HepG2 (cell line): ENCODE measurements at regions not wholly inside any gene's neighbourhood (a gene's known extent, or its start where the extent isn't known, plus 50 kb on each side); places are given as distances from the start of the nearest gene placed in this dataset.

Source experiments
- ATAC-seq: fragments of 200-7000 bp; cut with Tn5 transposase; 3 replicates; pipeline ENCODE4 v1.9.1; 2020; ENCODE audit warnings: mild to moderate bottlenecking, moderate library complexity
- BruUV-seq: library from RNA; stranded (reverse); fragments of 400-500 nt; replicated peaks from 2 replicates; lab custom pipeline; 2021; lab: Mats Ljungman, UMichigan
- CTCF ChIA-PET: fragments of 300-600 bp; formaldehyde crosslinking; extraction: SDS; loops from one replicate; lab custom pipeline; 2021; ENCODE audit warnings: low total read pairs, inconsistent platforms, low intra/inter-chr PET ratio; lab: Yijun Ruan, JAX
- POLR2A ChIA-PET: fragments of 350-600 bp; sonication (Branson Sonifier 250); formaldehyde crosslinking; loops from one replicate; lab custom pipeline; 2020; ENCODE audit warnings: antibody characterized with exemption, inconsistent platforms; lab: Yijun Ruan, JAX
- DNase-seq: peaks from one replicate; pipeline ENCODE4 v3.0.0-alpha.2; 2015; ENCODE audit warnings: low spot score
- FAIRE-seq: peaks from 3 replicates; lab custom pipeline; 2011; peaks lifted over from hg19 to GRCh38; lab: Jason Lieb, UNC
- H2AFZ ChIP-seq: one replicate; pipeline ENCODE4 v1.6.1; 2011; ENCODE audit warnings: low read length, inconsistent platforms
- H3K27ac ChIP-seq: fragments of 300-600 bp; 3 replicates; pipeline ENCODE4 v1.8.0; 2011; ENCODE audit warnings: mixed run types, mild to moderate bottlenecking, mixed read lengths, low read length, inconsistent platforms; ENCODE audit not compliant: insufficient read depth; ENCODE audit errors: extremely low read length
- H3K27me3 ChIP-seq, 2 experiments: fragments of 200-600 bp in 1 of 2; 2 replicates in 1 of 2; 3 replicates in 1 of 2; pipeline versions ENCODE4 v1.6.0 to v1.8.0; 2011; ENCODE audit warnings: low read length in 2 of 2, mild to moderate bottlenecking in 2 of 2, moderate library complexity in 2 of 2, inconsistent platforms in 1 of 2; ENCODE audit not compliant: insufficient read depth in 2 of 2, control insufficient read depth in 1 of 2
- H3K36me3 ChIP-seq, 2 experiments: fragments of 200-600 bp in 1 of 2; replicated peaks in 1 of 2; 2 replicates in 1 of 2; 3 replicates in 1 of 2; pipeline versions ENCODE4 v1.5.1 to v1.8.0; 2011; ENCODE audit warnings: low read length in 2 of 2, inconsistent platforms in 1 of 2; ENCODE audit not compliant: insufficient read depth in 2 of 2, control insufficient read depth in 1 of 2
- H3K4me1 ChIP-seq: 2 replicates; pipeline ENCODE4 v1.5.1; 2012; ENCODE audit warnings: low read length, inconsistent platforms; ENCODE audit not compliant: insufficient read depth
- H3K4me2 ChIP-seq: 2 replicates; pipeline ENCODE4 v1.6.0; 2011; ENCODE audit warnings: low read depth, low read length, inconsistent platforms
- H3K4me3 ChIP-seq, 3 experiments: fragments of 200-600 bp in 1 of 3; sonication (generic), shearing (Covaris generic) in 1 of 3; replicated peaks in 1 of 3; 2 replicates each; pipeline ENCODE4 v1.5.1; 2011 to 2016; ENCODE audit warnings: low read length in 3 of 3, inconsistent platforms in 2 of 3, low read depth in 2 of 3, mild to moderate bottlenecking in 2 of 3, control low read depth in 1 of 3, mixed read lengths in 1 of 3; ENCODE audit not compliant: insufficient read depth in 1 of 3
- H3K79me2 ChIP-seq: one replicate; pipeline ENCODE4 v1.6.1; 2011; ENCODE audit warnings: low read length, inconsistent platforms; ENCODE audit not compliant: insufficient read depth
- H3K9ac ChIP-seq: 2 replicates; pipeline ENCODE4 v1.6.0; 2011; ENCODE audit warnings: mild to moderate bottlenecking, low read depth, low read length, inconsistent platforms; ENCODE audit not compliant: insufficient read depth
- H3K9me3 ChIP-seq: 2 replicates; pipeline ENCODE4 v1.5.1; 2012; ENCODE audit warnings: mild to moderate bottlenecking, low read length
- H4K20me1 ChIP-seq: 2 replicates; pipeline ENCODE4 v1.6.0; 2011; ENCODE audit warnings: inconsistent platforms, mild to moderate bottlenecking, low read length, moderate library complexity; ENCODE audit not compliant: insufficient read depth
- CREB1 ChIP-seq, 2 experiments: fragments of 450-650 bp in 1 of 2; IDR thresholded peaks; 2 replicates each; pipeline ENCODE4 v1.6.1; 2016 to 2017; ENCODE audit warnings: control low read depth in 1 of 2, mild to moderate bottlenecking in 1 of 2, missing compliant biosample characterization in 1 of 2, missing genetic modification characterization in 1 of 2
- MEF2D ChIP-seq: sonication (generic); formaldehyde crosslinking; IDR thresholded peaks from 2 replicates; pipeline ENCODE4 v1.5.1; 2020; ENCODE audit warnings: mild to moderate bottlenecking, missing genetic modification reagents
- PHB2 ChIP-seq: fragments of 450-650 bp; IDR thresholded peaks from 2 replicates; pipeline ENCODE4 v1.6.1; 2018; ENCODE audit not compliant: partially characterized antibody
- SRSF4 ChIP-seq: fragments of 200-400 bp; formaldehyde crosslinking; IDR thresholded peaks from one replicate; pipeline ENCODE4 v1.6.1; 2018; ENCODE audit warnings: mild to moderate bottlenecking, low read depth, low read length, moderate library complexity; ENCODE audit not compliant: poor library complexity, severe bottlenecking
- TBL1XR1 ChIP-seq: fragments of 150-350 bp; IDR thresholded peaks from 2 replicates; pipeline ENCODE4 v1.6.1; 2014; ENCODE audit warnings: borderline replicate concordance, low read length; ENCODE audit not compliant: partially characterized antibody
- ZBTB21 ChIP-seq: sonication (generic); formaldehyde crosslinking; IDR thresholded peaks from 2 replicates; pipeline ENCODE4 v1.4.0; 2020; ENCODE audit warnings: missing genetic modification reagents
- ZC3H13 ChIP-seq: sonication (generic); formaldehyde crosslinking; IDR thresholded peaks from 2 replicates; pipeline ENCODE4 v1.8.1; 2023; ENCODE audit warnings: mild to moderate bottlenecking, missing genetic modification reagents, moderate library complexity
- ZFAT ChIP-seq: sonication (generic); formaldehyde crosslinking; conservative IDR thresholded peaks from 2 replicates; pipeline ENCODE4 v1.8.1; 2023; ENCODE audit warnings: missing genetic modification reagents, inconsistent platforms
- ZNF709 ChIP-seq: sonication (generic); formaldehyde crosslinking; IDR thresholded peaks from 2 replicates; pipeline ENCODE4 v1.5.0; 2020; ENCODE audit warnings: mild to moderate bottlenecking, missing genetic modification reagents
- ZNF879 ChIP-seq: sonication (generic); formaldehyde crosslinking; IDR thresholded peaks from 2 replicates; pipeline ENCODE4 v1.8.1; 2023; ENCODE audit warnings: missing genetic modification reagents
- WGBS: methylation state at CpG from one replicate; pipeline ENCODE4 v1.1.6; 2017; ENCODE audit warnings: low lambda C conversion rate; 5-methylcytosine and 5-hydroxymethylcytosine counted together
- in situ Hi-C: cut with HindIII; loops from 2 replicates; pipeline ENCODE4 v1.10.0; 2017; ENCODE audit warnings: low pct_unique_long_range_greater_than_20kb; ENCODE audit not compliant: extremely low pct_ligation_motif_present
- intact Hi-C: fragments of 100-400 bp; cut with micrococcal nuclease; formaldehyde crosslinking; loops from one replicate; pipeline ENCODE4 v1.10.0; 2022; ENCODE audit not compliant: unreplicated experiment
- TF ChIP-seq, protein P1 (sequence below), 2 experiments: IDR thresholded peaks; 2 replicates each; pipeline ENCODE4 v1.6.1; 2011 to 2012; ENCODE audit warnings: low read length in 2 of 2, borderline replicate concordance in 1 of 2, low read depth in 1 of 2, mild to moderate bottlenecking in 1 of 2, moderate library complexity in 1 of 2

GRCh38 chr18:57942493-57942892, 101.5 kb upstream of the NEDD4L start (continued):
- TF ChIP-seq TBL1XR1 (no peak), ZNF709 (CRISPR knock-in tag) (no peak), ZNF879 (CRISPR knock-in tag) (no peak)

DNA sequence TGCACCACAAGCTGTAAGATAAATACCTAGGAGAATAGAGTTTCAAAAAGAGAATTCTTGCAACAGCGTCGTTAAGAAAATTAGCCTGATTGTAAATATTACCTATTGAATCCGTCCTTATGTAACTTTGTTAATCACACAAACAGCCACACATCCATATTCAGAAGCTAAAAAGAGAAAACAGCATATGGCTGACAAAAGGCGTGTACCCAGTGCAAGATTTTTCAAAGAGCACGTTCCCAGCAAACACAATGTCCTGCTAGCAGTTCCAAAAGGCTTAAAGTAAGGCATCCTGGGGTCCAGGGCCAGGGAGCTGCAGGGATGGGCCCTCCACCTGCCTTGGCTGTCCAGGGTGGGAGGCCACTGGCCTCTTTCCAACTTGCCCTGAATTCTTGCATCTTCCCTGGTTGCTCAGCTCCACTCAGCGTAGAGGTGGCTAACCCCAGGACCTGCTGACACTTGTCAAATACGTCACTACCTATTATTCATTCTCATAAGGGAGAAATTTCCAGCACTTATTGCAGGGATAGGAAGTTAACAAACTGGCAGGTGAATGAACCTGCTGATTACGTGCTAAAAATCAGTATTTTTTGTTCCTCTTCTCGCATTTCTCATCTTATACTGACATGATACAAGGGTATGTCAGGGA, 102.1 kb upstream of the NEDD4L start:
- Histone ChIP-seq H3K4me3 (no peak overlapping the region), H3K9me3 (no peaks in the 10 kb centered on the region), H3K9ac (no peak overlapping the region), H4K20me1 (no peaks in the 10 kb centered on the region), H3K4me1 (no peaks in the 10 kb centered on the region), H3K36me3 (no peaks in the 10 kb centered on the region), H3K27ac (no peak overlapping the region), H3K79me2 (no peaks in the 10 kb centered on the region), H3K4me2 (no peak overlapping the region), H3K27me3 (peaks cover 0 to 19% of the 10 kb centered on the region in 2 experiments; a peak in 2 of 5 replicates), H2AFZ (no peak overlapping the region)
- TF ChIP-seq, protein P1, sequence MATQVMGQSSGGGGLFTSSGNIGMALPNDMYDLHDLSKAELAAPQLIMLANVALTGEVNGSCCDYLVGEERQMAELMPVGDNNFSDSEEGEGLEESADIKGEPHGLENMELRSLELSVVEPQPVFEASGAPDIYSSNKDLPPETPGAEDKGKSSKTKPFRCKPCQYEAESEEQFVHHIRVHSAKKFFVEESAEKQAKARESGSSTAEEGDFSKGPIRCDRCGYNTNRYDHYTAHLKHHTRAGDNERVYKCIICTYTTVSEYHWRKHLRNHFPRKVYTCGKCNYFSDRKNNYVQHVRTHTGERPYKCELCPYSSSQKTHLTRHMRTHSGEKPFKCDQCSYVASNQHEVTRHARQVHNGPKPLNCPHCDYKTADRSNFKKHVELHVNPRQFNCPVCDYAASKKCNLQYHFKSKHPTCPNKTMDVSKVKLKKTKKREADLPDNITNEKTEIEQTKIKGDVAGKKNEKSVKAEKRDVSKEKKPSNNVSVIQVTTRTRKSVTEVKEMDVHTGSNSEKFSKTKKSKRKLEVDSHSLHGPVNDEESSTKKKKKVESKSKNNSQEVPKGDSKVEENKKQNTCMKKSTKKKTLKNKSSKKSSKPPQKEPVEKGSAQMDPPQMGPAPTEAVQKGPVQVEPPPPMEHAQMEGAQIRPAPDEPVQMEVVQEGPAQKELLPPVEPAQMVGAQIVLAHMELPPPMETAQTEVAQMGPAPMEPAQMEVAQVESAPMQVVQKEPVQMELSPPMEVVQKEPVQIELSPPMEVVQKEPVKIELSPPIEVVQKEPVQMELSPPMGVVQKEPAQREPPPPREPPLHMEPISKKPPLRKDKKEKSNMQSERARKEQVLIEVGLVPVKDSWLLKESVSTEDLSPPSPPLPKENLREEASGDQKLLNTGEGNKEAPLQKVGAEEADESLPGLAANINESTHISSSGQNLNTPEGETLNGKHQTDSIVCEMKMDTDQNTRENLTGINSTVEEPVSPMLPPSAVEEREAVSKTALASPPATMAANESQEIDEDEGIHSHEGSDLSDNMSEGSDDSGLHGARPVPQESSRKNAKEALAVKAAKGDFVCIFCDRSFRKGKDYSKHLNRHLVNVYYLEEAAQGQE (IDR thresholded peaks at IDR 0.05; ENCODE audit: borderline replicate concordance in 1 of 2, low read depth in 1 of 2, low read length in 2 of 2) = no peak
- TF ChIP-seq PHB2 (no peak), ZC3H13 (CRISPR knock-in tag) (no peak), SRSF4 (no peak), ZFAT (CRISPR knock-in tag) (no peak), ZBTB21 (no peak), MEF2D (CRISPR knock-in tag) (no peak), CREB1 (IDR thresholded peaks at IDR 0.05) (peak; percentile 48; the same call in 1 of the 2 replicates), CREB1 (CRISPR knock-in tag; IDR thresholded peaks at IDR 0.05) (no peak)
- BruUV-seq = no TSS peak
- no peak for DNase-seq
- in situ Hi-C loops = no loop called here
- intact Hi-C loops = no loop called here
- ATAC-seq = no peak
- ChIA-PET POLR2A (no interaction called here), CTCF (no interaction called here)
- 43% methylated on average over 9 of the region's 9 CpGs for WGBS
- FAIRE-seq = no peak
